H1 (cell line): ENCODE measurements at regions not wholly inside any gene's neighbourhood (a gene's known extent, or its start where the extent isn't known, plus 50 kb on each side); places are given as distances from the start of the nearest gene placed in this dataset.

Source experiments
- CTCF ChIA-PET: fragments of 300-600 bp; sonication (Branson Sonifier 250); formaldehyde crosslinking; loops from one replicate; lab custom pipeline; 2021; ENCODE audit not compliant: partially characterized antibody; lab: Charles Lee
- POLR2A ChIA-PET: fragments of 300-600 bp; sonication (Branson Sonifier 250); formaldehyde crosslinking; loops from one replicate; lab custom pipeline; 2021; ENCODE audit warnings: inconsistent platforms; ENCODE audit not compliant: partially characterized antibody; lab: Charles Lee
- DNase-seq, 2 experiments: peaks; one replicate each; pipeline versions ENCODE4 v3.0.0 to v3.0.0-alpha.2; 2010 to 2022; ENCODE audit warnings: low spot score in 2 of 2, low read depth in 1 of 2, mixed read lengths in 1 of 2
- FAIRE-seq: peaks from 2 replicates; lab custom pipeline; 2011; peaks lifted over from hg19 to GRCh38; lab: Jason Lieb, UNC
- H2AFZ ChIP-seq: 2 replicates; pipeline ENCODE4 v1.8.1; 2012; ENCODE audit warnings: low read length, inconsistent platforms
- H2AK5ac ChIP-seq: 2 replicates; pipeline ENCODE4 v1.6.1; 2013; ENCODE audit warnings: low read depth, low read length
- H2BK120ac ChIP-seq: replicated peaks from 2 replicates; pipeline ENCODE3; 2013; ENCODE audit warnings: low read depth, low read length, inconsistent platforms
- H2BK12ac ChIP-seq: 2 replicates; pipeline ENCODE4 v1.6.1; 2013; ENCODE audit warnings: low read depth, low read length
- H2BK15ac ChIP-seq: 2 replicates; pipeline ENCODE4 v1.6.1; 2013; ENCODE audit warnings: low read length
- H2BK20ac ChIP-seq: 2 replicates; pipeline ENCODE4 v1.6.1; 2013; ENCODE audit warnings: low read length
- H2BK5ac ChIP-seq: 2 replicates; pipeline ENCODE4 v1.6.1; 2013; ENCODE audit warnings: low read depth, low read length
- H3K14ac ChIP-seq: 2 replicates; pipeline ENCODE4 v1.6.1; 2013; ENCODE audit warnings: inconsistent platforms; ENCODE audit not compliant: insufficient read length
- H3K18ac ChIP-seq: 2 replicates; pipeline ENCODE4 v1.6.1; 2013; ENCODE audit warnings: low read length; ENCODE audit errors: extremely low read depth
- H3K23ac ChIP-seq: 2 replicates; pipeline ENCODE4 v1.6.1; 2013; ENCODE audit warnings: inconsistent platforms; ENCODE audit not compliant: insufficient read length
- H3K23me2 ChIP-seq: 2 replicates; pipeline ENCODE4 v1.6.1; 2013; ENCODE audit warnings: low read depth, low read length
- H3K27ac ChIP-seq: 2 replicates; pipeline ENCODE4 v1.6.1; 2011; ENCODE audit warnings: low read depth, low read length, inconsistent platforms
- H3K27me3 ChIP-seq, 4 experiments: replicated peaks in 1 of 4; 1 replicate in 1 of 4; 2 replicates in 3 of 4; pipeline versions ENCODE4 v1.6.1 to v1.8.1; 2011 to 2013; ENCODE audit warnings: low read length in 3 of 4, mild to moderate bottlenecking in 3 of 4, inconsistent platforms in 2 of 4, mixed read lengths in 2 of 4, moderate library complexity in 1 of 4; ENCODE audit not compliant: control insufficient read depth in 3 of 4, insufficient read depth in 3 of 4; ENCODE audit errors: extremely low read depth in 1 of 4
- H3K36me3 ChIP-seq, 4 experiments: 2 replicates each; pipeline versions ENCODE4 v1.6.1 to v1.8.1; 2011 to 2013; ENCODE audit warnings: mild to moderate bottlenecking in 4 of 4, low read length in 3 of 4, moderate library complexity in 2 of 4, control low read depth in 1 of 4, inconsistent platforms in 1 of 4; ENCODE audit not compliant: insufficient read depth in 4 of 4, control insufficient read depth in 2 of 4
- H3K4ac ChIP-seq: replicated peaks from 2 replicates; pipeline ENCODE3; 2013; ENCODE audit warnings: low read length, low read depth, mixed read lengths, inconsistent platforms; ENCODE audit not compliant: insufficient read length
- H3K4me1 ChIP-seq, 4 experiments: replicated peaks in 1 of 4; 1 replicate in 1 of 4; 2 replicates in 3 of 4; pipeline versions ENCODE4 v1.6.1 to v1.8.1; 2011 to 2013; ENCODE audit warnings: low read length in 3 of 4, inconsistent platforms in 2 of 4, mixed read lengths in 1 of 4; ENCODE audit not compliant: insufficient read depth in 4 of 4, control insufficient read depth in 3 of 4
- H3K4me2 ChIP-seq, 2 experiments: 2 replicates each; pipeline versions ENCODE4 v1.6.1 to v1.8.1; 2011 to 2013; ENCODE audit warnings: low read depth in 2 of 2, low read length in 2 of 2, control low read depth in 1 of 2, inconsistent platforms in 1 of 2, mild to moderate bottlenecking in 1 of 2; ENCODE audit not compliant: insufficient read depth in 1 of 2
- H3K4me3 ChIP-seq, 4 experiments: fragments of 200-600, 300-600 bp in 1 of 4; sonication (generic), shearing (Covaris generic), sonication (Bioruptor Twin) in 1 of 4; 2 replicates each; pipeline versions ENCODE4 v1.5.1 to v1.8.1; 2011 to 2016; ENCODE audit warnings: low read length in 4 of 4, low read depth in 3 of 4, control low read depth in 2 of 4, inconsistent platforms in 2 of 4, mild to moderate bottlenecking in 2 of 4, mixed read lengths in 1 of 4, moderate library complexity in 1 of 4; ENCODE audit not compliant: insufficient read depth in 2 of 4; ENCODE audit errors: extremely low read depth in 1 of 4
- H3K56ac ChIP-seq: replicated peaks from 2 replicates; pipeline ENCODE3; 2013; ENCODE audit warnings: low read depth, mild to moderate bottlenecking, mixed read lengths, low read length, inconsistent platforms; ENCODE audit not compliant: insufficient read length
- H3K79me1 ChIP-seq: 2 replicates; pipeline ENCODE4 v1.6.1; 2013; ENCODE audit warnings: low read depth, low read length, control low read depth
- H3K79me2 ChIP-seq, 2 experiments: 2 replicates each; pipeline versions ENCODE4 v1.6.1 to v1.8.1; 2012 to 2013; ENCODE audit warnings: low read length in 2 of 2, mild to moderate bottlenecking in 2 of 2, inconsistent platforms in 1 of 2; ENCODE audit not compliant: insufficient read depth in 2 of 2, control insufficient read depth in 1 of 2
- H3K9ac ChIP-seq, 4 experiments: replicated peaks in 1 of 4; 1 replicate in 1 of 4; 2 replicates in 3 of 4; pipeline versions ENCODE4 v1.6.1 to v1.8.1; 2011 to 2013; ENCODE audit warnings: low read depth in 3 of 4, low read length in 3 of 4, control low read depth in 2 of 4, mild to moderate bottlenecking in 2 of 4, moderate library complexity in 2 of 4, inconsistent platforms in 1 of 4; ENCODE audit errors: extremely low read depth in 1 of 4
- H3K9me3 ChIP-seq, 2 experiments: 2 replicates each; pipeline versions ENCODE4 v1.6.1 to v1.8.1; 2012 to 2013; ENCODE audit warnings: mild to moderate bottlenecking in 2 of 2, moderate library complexity in 2 of 2, control low read depth in 1 of 2, inconsistent platforms in 1 of 2, low read depth in 1 of 2, low read length in 1 of 2, mixed read lengths in 1 of 2; ENCODE audit not compliant: insufficient read depth in 2 of 2
- H4K20me1 ChIP-seq, 2 experiments: replicated peaks in 1 of 2; 2 replicates each; pipeline versions ENCODE3 to v1.8.1; 2011 to 2013; ENCODE audit warnings: inconsistent platforms in 2 of 2, low read length in 2 of 2, mild to moderate bottlenecking in 1 of 2; ENCODE audit not compliant: insufficient read depth in 2 of 2, control insufficient read depth in 1 of 2
- H4K5ac ChIP-seq: 2 replicates; pipeline ENCODE4 v1.6.1; 2013; ENCODE audit warnings: low read length, low read depth, mixed read lengths, inconsistent platforms; ENCODE audit not compliant: insufficient read length
- H4K8ac ChIP-seq: 2 replicates; pipeline ENCODE4 v1.8.0; 2013; ENCODE audit warnings: mild to moderate bottlenecking, moderate library complexity, low read length, inconsistent platforms; ENCODE audit not compliant: insufficient read depth; ENCODE audit errors: extremely low read depth
- H4K91ac ChIP-seq: replicated peaks from 2 replicates; pipeline ENCODE3; 2013; ENCODE audit warnings: low read length, mixed read lengths, inconsistent platforms; ENCODE audit not compliant: insufficient read length
- CBX8 ChIP-seq: fragments of 300-800, 300-1000 bp; sonication (generic); IDR thresholded peaks from 2 replicates; pipeline ENCODE4 v1.7.1; 2016; ENCODE audit warnings: low read depth, low read length, borderline replicate concordance
- CTCF ChIP-seq, 3 experiments: IDR thresholded peaks; 1 replicate in 2 of 3; 2 replicates in 1 of 3; pipeline versions ENCODE4 v1.5.1 to v1.6.1; 2011; ENCODE audit warnings: low read length in 3 of 3, mild to moderate bottlenecking in 3 of 3, inconsistent platforms in 2 of 3, low read depth in 1 of 3, moderate library complexity in 1 of 3; ENCODE audit not compliant: insufficient read depth in 1 of 3; ENCODE audit errors: control extremely low read depth in 1 of 3
- HDAC2 ChIP-seq, 2 experiments: fragments of 300-600 bp in 1 of 2; sonication (generic) in 1 of 2; IDR thresholded peaks; 2 replicates each; pipeline ENCODE4 v1.6.1; 2011 to 2012; ENCODE audit warnings: low read depth in 2 of 2, low read length in 2 of 2, mild to moderate bottlenecking in 2 of 2, moderate library complexity in 2 of 2, borderline replicate concordance in 1 of 2, inconsistent platforms in 1 of 2
- MAX ChIP-seq: IDR thresholded peaks from 2 replicates; pipeline ENCODE4 v1.6.1; 2012; ENCODE audit warnings: inconsistent platforms
- POLR2AphosphoS5 ChIP-seq: IDR thresholded peaks from 2 replicates; pipeline ENCODE4 v1.6.1; 2011; ENCODE audit warnings: low read depth, low read length
- RAD21 ChIP-seq, 2 experiments: IDR thresholded peaks in 1 of 2; conservative IDR thresholded peaks in 1 of 2; 2 replicates each; pipeline ENCODE4 v1.6.1; 2011; ENCODE audit warnings: low read depth in 2 of 2, low read length in 2 of 2, improper control_type of control experiment in 1 of 2, inconsistent platforms in 1 of 2, mild to moderate bottlenecking in 1 of 2, moderate library complexity in 1 of 2
- USF2 ChIP-seq: IDR thresholded peaks from 2 replicates; pipeline ENCODE4 v1.6.1; 2011; ENCODE audit warnings: low read length, improper control_type of control experiment
- WGBS, 2 experiments: shearing (Covaris generic) in 1 of 2; methylation state at CpG; one replicate each; pipeline versions ENCODE4 v1.1.6 to v1.1.7; 2013 to 2015; ENCODE audit warnings: low lambda C conversion rate in 2 of 2, mixed read lengths in 2 of 2, inconsistent platforms in 1 of 2, low coverage in 1 of 2, missing lambda C conversion rate in 1 of 2; ENCODE audit not compliant: insufficient replicate concordance in 2 of 2, insufficient coverage in 1 of 2, insufficient read length in 1 of 2; ENCODE audit errors: extremely low coverage in 1 of 2, missing lambda C conversion rate in 1 of 2; 5-methylcytosine and 5-hydroxymethylcytosine counted together

GRCh38 chr2:145431181-145431951 lies 911.4 kb upstream of the ZEB2 start:
- WGBS, 2 experiments, result 85% methylated on average over 9 of the region's 9 CpGs; no CpG with 5 or more reads in 1 of the 2 experiments
- Histone ChIP-seq H2BK12ac (no peak overlapping the region), H3K18ac (no peak overlapping the region), H3K9me3 (no peaks in the 10 kb centered on the region), H2BK15ac (no peak overlapping the region), H2BK5ac (no peak overlapping the region), H4K8ac (no peak overlapping the region), H3K23me2 (no peaks in the 10 kb centered on the region; the same call in 1 of the 2 replicates), H3K36me3 (no peaks in the 10 kb centered on the region), H3K27ac (no peak overlapping the region), H2AK5ac (no peak overlapping the region), H2BK20ac (no peak overlapping the region), H3K23ac (no peak overlapping the region), H3K4me1 (no peaks in the 10 kb centered on the region), H4K91ac (no peak overlapping the region), H4K5ac (no peak overlapping the region), H3K4me2 (no peak overlapping the region), H3K4me3 (no peak overlapping the region), H3K14ac (no peak overlapping the region), H2BK120ac (no peak overlapping the region), H3K56ac (no peak overlapping the region), H3K79me2 (no peaks in the 10 kb centered on the region), H4K20me1 (no peaks in the 10 kb centered on the region), H2AFZ (no peak overlapping the region), H3K4ac (no peak overlapping the region), H3K9ac (no peak overlapping the region), H3K27me3 (no peaks in the 10 kb centered on the region), H3K79me1 (no peaks in the 10 kb centered on the region)
- ChIA-PET CTCF (interaction anchor here (0.6 to 1.2 kb wide), 5 partner anchors 20 to 1452 kb away, joined by 3 to 5 read pairs (median 3); no protein-coding TSS in a partner anchor), POLR2A (no interaction called here)
- peak in 1 of 2 experiments; percentile 13 for DNase-seq
- FAIRE-seq, result peak; percentile 80
- no peak for TF ChIP-seq CBX8
- TF ChIP-seq POLR2AphosphoS5, result no peak
- no peak for TF ChIP-seq USF2
- peak; percentile 26 to 53 (median 36); a peak in 3 of 4 replicates for TF ChIP-seq CTCF (IDR thresholded peaks at IDR 0.05; ENCODE audit: control extremely low read depth in 1 of 3, insufficient read depth in 1 of 3, low read depth in 1 of 3, low read length in 3 of 3)
- peak; percentile 65 to 78 for TF ChIP-seq RAD21 (IDR thresholded peaks at IDR 0.05 in 1 of 2, conservative IDR thresholded peaks at IDR 0.05 in 1 of 2; ENCODE audit: low read depth in 2 of 2, low read length in 2 of 2)
- TF ChIP-seq HDAC2 (IDR thresholded peaks at IDR 0.05; ENCODE audit: borderline replicate concordance in 1 of 2, low read depth in 2 of 2, low read length in 2 of 2), result no peak
- no peak for TF ChIP-seq MAX
